ENCODE measurements at regions not wholly inside any gene's neighbourhood (a gene's known extent, or its start where the extent isn't known, plus 50 kb on each side); places are given as distances from the start of the nearest gene placed in this dataset.

- no peak for DNase-seq
Observed at GRCh38 chr11:26278354-26278753, 53.6 kb upstream of the ANO3 start.
